HG03520 (cell line): ENCODE measurements at regions not wholly inside any gene's neighbourhood (a gene's known extent, or its start where the extent isn't known, plus 50 kb on each side); places are given as distances from the start of the nearest gene placed in this dataset.
"Not testable (repeated sequence)": the region's sequence is repeated elsewhere in the genome, so short reads cannot be mapped to it uniquely, and the experiment has no call there.

ENCODE experiments used
- ATAC-seq: cut with Tn5 transposase; IDR thresholded peaks from one replicate; pipeline ENCODE4 v1.9.1; 2021; ENCODE audit warnings: mild to moderate bottlenecking, moderate library complexity; ENCODE audit not compliant: unreplicated experiment

DNA sequence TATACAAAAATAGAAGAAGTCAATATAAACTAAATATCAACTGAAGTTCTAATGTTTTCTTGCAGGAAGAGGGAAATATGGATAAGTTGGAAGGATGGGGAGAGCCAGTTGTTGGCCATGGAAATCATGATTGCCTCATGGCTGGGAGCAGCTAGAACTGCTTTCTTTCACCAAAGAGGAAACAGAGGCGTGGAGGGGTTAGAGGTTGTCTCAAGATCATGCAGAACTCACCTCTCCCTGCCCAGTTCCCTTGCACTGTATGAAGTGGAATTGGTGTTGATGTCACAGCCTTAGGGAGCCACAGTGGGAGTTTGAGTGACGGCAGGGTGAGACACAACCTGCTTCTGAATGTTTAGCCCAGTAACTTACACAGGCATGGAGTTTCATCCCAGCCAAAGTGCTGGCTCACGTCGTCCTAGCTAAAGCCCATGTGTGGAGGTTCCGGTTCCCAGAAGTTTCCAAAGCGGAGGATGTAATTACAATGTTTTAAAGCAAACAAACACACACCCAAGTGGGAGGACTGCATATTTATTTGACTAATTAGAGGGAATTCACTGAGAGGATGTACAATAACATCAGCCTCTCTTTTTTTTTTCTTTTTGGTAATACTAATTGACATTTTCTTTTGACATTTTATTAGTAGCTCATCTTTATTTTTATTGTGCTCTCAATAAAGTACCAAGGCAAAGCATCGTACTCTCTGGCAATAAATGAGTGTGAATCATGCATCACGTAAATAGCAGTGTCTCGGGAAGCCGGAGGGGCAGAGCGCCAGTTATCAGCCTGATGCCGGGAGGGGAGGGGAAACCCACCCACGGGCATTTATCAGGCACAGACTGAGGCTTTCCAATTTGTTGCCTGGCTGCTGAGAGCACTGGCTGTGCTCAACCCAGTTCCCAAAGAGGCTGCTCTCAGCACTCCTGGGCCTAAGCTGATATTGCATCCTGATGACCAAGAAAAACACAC is 118.7 kb upstream of the CDH5 start:
- no peak for ATAC-seq

DNA sequence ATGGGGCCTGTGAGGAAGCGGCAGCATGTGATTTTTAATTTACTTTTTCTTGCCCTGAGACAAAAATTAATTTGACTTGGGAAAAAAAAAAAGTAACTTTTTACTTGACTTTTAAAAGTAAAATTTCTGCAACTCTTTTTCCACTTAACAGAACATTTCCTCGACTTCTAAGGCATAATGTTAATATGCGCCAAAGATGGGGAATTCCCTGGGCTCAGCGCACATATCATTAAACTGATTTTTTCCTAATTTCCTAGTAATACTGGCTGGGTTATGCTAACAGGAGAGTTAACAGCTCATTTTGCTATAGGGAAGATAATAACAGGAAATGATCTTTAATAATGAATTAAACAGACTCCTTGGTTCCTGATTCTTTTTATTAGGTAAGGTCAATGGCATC is 120.6 kb upstream of the CDH5 start:
- no peak for ATAC-seq

DNA sequence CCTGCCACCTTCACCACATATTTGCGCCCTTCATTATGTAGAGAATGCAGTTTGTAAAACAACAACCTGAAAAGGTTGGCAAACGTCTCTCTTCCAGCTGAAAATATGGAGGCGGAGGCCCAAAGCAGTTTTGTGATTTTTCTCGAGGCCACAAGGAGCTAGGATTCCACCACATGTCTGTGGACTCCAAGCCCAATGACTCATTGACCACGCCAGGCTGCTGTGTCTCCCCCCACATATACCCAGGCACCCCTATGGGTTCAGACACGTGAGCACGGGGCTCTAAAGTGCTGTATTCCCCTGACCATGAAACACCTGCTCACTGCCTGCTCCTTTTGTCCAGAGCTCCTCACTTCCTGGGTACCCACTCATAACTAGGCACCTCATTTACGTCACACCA is 121.4 kb upstream of the CDH5 start:
- ATAC-seq, result no peak

DNA sequence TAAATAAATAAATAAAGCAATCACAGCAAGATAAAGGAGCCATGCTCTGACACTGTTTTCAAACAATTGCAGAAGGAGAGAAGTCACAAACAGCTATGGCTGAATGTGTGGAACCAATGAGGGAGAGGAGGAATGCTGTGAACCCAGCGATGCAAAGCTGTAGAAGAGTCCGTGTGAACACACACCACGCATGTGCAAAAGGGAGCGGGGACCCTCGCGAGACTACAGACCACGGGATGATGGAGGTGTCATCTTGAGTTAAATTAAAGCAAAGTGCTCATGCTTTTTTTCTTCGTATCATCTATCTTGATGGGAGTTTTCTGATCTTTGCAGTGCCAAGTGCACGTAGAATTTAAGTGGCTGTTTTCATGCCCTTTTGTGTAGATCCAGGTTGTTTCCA is 123.8 kb upstream of the CDH5 start:
- no peak for ATAC-seq

DNA sequence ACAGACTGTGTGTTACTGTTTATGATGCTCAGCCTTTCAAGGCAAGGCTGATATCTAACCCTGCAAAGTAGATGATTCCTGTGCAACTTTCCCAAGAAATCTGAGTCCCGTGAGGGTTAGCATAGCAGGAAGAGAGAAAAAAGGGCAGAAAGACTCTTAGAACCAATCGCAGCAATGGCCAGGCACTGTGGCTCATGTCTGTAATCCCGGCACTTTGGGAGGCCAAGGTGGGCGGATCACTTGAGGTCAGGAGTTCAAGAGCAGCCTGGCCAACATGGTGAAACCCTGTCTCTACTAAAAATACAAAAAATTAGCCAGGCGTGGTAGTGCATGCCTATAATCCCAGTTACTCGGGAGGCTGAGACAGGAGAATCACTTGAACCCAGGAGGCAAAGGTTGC is 124.3 kb upstream of the CDH5 start:
- not testable (repeated sequence) for ATAC-seq

DNA sequence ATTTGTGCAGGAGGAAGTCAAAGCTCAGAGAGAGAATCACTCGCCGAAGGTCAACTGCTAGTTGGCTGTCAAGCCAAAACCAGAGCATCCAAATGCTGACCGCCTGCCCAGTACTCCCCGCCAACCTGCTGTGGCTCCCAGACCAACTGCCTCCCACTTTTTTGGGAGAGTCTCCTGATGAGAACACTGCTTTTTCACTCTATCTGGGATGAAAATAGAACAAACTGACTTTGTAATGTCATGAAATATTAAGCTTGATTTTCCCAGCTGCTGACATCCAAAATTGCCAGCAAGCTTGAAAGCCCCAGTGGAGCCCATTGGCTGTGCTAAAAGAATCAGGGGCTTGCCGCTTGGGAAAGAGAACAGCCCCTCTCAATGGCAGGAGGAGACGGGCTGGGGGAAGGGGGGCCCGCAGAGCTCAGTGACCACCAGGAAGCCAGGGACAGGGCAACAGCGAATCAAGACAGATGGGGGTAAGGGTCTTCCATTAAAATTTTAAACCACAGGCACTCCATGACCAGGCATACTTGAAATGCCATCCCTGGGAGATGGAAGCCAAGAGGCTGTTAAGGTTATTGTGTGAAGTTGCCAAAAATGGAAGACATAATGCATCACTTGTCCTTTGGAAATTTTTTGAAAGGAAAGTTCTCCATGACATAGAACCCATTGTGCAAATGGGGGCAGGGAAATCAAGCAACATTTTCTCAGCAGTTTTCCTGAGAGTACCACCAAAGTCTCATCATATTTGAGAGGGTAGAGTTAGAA is 125.7 kb upstream of the CDH5 start:
- no peak for ATAC-seq

DNA sequence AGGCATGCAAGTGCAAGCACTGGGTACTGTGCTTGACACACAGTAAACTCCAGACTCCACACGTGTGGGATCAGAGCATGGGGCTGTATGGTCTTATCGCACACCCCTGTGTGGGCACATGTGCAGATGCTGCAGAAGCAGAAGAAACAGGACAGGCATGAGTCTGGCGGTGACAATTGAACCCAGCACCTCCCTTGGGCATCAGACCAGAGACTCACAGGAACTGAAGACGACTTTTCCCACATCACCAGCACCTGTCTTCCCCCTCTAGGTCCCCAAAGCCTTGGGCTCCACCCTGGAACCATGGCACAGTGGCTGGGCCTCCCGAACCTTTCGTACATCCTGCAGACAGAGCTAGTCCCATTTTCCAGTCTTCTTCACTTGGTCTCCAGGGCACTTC is 126.4 kb upstream of the CDH5 start:
- ATAC-seq, result no peak

DNA sequence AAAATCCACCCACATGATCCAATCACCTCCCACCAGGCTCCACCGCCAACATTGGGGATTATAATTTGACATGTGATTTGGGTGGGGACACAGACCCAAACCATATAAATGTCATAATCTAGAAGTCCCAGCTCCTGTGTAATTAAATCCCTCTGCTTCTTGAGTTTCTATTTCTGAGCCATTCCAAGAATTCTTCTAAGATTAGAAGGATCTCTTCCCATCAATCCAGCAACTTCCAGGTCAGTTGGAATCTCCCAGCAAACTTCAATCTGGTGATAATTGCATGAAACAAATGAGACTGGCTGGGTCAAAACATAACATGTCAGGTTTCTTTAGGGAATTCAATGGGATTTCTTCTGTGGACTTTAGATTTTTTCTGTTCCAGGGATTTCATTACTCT is 127.8 kb upstream of the CDH5 start:
- no peak for ATAC-seq

DNA sequence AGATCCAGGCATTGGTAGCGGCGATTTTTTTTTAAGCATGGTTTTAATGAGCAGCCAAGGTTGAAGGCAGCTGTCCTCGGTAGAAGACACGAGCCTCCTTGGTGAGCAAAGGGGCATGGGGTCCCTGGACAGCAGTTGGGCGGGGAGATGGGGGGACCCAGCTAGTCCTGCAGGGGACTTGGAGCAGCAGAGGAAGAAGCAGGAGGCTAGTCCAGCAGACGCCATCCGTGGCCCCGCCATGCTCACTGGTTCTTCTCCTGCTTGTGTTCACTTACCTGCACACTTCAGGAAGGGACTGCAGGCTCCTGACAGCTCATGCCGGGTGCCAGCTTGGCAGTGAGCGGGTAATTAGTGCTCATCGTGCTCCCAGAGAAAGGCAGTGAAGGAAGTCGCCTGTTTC is 130.2 kb upstream of the CDH5 start:
- no peak for ATAC-seq

DNA sequence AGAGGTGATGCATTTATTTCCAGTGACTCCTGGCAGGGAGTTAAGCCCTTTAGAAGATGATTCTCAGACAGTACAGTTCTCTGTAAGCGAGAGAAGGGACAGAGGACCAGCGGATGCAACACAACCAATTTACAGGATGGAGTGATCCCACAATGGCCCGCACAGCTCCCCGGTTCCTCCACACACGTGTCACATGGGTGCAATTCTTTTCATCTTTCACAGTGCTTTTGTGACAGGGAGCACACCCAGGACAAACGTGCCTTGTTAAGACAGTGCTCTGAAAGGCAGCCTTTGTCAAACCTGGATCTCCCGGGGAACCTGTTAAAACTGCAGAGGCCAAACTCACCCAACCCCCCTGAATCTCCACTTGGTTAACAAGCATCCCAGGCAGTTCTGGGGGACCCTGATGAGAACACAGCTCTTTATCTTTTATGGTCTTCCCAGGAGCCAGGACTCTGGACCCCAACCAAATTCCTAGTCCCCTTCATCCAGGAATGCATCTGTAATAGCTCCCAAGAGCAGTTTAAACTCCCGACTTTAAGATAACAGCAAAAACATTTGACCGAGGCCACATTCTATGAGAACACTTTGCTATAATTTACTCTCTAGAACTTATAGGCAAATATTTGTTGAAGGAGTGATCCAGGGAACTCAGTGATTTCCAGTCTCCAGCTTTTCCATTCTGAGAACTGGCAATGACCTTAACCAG is 134.9 kb upstream of the CDH5 start:
- ATAC-seq, result no peak

DNA sequence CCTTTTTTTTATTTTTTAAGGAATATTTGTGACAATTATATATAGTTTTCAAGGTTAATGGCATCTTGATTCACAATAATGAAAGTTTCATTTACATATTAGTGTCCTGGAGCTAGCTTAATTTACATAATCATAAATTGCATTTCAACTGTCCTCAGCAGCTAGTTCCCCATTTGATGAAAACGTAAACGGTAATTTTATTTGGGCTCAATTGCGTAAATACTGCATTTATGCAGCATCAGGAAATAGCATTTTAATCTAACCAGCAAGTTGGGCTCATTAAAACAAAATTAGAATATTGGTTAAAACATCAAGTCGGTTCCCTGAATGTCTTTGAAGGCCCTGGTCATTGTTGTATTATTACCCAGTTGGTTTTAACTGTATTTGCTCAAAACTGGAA is 136.8 kb upstream of the CDH5 start:
- no peak for ATAC-seq

DNA sequence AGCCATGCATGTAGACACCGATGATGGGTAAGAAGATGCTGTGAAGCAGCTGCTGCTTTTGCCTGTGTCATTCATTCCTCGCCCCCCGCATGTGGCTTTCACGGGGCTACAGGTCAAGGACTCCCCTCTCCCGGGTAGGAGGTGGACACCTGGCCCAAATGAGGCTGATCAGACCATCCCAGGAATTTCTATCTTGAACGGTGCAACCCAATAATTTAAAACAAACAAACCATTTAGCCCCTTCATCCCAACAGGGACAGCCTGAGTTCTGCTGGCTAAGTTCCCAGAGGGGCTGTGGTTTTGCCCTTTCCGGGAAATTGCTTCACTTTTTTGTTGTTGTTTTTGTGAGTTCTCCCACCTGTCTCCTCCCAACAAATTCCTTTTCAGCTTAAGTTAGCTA is 137.7 kb upstream of the CDH5 start:
- no peak for ATAC-seq

DNA sequence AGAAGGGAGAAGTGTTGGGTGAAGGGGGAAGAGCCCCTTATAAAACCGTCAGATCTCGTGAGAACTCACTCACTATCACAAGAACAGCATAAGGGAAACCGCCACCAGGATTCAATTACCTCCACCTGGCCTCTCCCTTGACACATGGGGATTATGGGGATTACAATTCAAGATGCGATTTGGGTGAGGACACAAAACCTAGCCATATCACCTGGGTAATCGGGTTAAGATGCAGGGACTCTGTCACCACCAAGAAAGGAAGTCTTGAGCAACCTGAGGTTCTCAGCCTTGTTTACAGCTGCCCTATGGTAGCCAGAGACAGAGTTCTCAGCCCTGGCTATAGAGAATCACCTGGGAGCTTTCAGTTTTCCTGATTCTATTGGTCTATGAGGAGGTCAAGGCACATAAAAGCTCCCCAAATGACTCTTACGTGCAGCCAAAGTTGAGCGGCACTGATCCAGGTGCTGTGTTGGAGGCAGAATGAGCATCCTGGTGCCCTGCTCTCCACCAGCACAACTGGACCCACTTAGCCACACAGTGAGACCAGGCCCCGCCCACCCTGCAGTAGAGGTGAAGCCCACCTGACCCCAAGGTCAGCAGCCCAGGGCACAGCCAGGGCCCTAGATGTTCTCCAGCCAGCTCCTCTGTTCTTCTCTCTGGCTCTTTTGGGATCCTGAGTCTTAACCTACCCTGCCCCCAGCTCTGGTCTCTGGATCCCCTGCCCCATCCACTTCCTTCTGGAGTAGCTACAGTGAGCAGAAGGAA is 138.5 kb upstream of the CDH5 start:
- ATAC-seq, result no peak

DNA sequence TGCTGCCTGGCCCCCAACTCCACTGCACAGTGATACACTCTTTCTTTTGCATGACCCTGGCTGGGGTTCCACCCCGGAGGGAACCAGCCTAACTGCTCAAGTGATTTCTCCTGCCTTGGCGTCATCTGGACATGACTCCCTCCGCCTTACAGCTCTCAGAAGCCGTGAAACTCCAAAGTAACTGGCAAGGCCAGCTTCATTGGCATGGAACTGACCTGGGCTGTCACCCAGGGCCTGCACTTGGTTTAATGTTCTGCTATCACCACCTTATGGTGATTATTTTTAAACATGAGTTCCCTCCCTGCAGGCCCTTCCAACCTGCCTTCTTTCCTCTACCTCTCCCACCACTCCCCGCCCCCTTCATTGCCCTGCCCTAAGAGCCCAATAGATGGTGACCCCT is 139.7 kb upstream of the CDH5 start:
- no peak for ATAC-seq

DNA sequence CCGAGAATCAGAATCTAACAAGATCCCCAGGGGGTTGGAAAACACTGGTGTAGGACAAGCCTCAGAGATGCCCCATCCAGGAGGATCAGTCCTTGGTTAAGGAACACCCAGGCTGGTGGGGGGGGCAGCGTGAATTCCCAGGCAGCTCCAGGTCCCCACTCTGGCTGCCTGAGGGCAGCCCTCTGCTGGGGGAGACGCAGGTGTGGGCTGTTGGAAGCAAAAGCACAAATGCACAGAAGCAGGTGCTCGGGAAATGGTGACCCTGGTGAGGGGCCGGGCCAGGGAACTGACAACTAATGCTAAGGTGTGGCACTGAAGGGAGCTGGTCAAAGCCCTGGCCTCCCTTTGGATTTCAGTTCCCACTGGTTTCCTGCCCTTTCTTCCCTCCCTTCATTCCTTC is 140.8 kb upstream of the CDH5 start:
- ATAC-seq, result no peak

DNA sequence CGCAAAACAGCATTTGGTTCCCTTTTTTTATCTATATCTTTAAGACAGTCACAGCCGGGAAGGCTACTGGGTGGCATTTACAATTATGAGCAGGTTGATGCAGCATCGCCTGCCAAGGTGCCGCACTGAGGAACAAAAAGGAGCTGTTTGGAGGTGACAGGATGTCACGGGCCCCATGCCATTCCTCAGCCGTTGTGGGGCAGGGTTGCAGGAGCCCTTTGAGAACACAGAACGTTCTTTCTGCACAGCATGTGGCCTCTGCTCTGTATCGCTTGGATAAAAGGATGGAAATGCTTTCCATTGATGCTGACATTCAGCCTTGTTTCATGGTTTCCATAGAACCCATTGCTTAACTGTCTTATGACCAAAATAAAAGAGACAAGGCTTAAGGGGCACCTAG is 141.9 kb upstream of the CDH5 start:
- no peak for ATAC-seq

DNA sequence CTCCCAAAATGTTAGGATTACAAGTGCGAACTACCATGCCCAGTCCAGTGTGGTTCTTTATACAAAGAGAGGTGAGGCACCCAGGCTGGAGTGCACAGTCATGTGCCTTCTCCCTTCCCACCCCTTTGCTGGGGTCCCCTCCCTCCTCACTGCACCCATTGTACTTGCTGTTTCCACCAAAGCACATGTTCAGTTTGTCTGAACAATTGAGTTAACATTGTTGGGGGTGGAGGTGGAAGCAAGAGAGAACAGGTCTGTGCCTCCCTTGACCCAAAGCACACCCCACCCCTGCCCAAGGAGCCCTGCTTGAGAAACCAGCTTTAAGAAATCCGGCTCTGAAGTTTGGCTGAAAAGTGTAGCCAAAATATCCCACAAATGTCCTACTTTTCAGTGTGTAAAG is 142.3 kb upstream of the CDH5 start:
- no peak for ATAC-seq

DNA sequence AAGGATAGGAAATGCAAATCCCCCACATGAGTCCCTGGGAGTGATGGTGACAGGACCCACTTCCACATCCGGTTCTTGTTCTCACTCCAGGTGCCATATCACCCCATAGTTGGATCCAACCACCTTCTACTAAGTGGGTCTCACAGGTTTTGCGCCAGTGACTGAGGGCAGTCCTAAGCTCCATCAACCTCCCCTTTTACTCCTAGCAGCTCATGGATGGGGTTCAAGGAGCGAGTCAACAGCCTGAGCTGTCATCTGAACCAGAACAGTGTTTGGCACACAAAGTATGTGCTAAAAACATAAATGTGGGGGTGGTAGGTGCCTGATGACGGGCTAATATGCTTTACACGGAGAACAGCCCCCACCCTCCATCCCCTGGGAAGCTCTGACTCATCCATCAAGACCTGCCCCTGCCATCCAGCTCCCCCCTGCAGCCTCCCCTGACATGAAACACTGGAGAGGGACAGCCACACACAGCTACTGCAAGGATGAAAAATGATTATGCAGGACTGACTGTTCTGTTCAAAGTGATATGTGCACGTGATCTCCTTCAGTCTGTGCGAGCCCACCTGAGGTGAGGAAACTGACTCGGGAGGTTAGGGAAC is 143.2 kb upstream of the CDH5 start:
- no peak for ATAC-seq

DNA sequence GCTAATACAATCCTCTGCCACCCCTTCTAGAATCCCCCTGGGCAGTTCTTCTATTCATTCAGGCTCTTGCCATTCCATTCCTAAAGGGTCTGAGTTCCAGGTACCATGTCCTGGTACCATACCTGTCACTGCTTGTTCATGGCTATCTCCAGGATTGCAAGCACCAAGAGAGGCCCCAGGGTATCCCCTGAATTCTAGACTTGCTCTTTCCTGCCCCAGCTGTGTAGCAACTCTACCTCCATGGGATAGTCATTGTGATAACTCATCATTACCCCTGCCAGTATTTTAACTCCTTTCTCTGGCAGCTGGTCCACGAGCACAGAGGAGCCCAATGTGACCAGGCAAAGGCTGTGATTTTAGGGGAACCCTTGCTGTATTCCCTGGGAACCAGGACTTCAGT is 143.7 kb upstream of the CDH5 start:
- ATAC-seq, result no peak

DNA sequence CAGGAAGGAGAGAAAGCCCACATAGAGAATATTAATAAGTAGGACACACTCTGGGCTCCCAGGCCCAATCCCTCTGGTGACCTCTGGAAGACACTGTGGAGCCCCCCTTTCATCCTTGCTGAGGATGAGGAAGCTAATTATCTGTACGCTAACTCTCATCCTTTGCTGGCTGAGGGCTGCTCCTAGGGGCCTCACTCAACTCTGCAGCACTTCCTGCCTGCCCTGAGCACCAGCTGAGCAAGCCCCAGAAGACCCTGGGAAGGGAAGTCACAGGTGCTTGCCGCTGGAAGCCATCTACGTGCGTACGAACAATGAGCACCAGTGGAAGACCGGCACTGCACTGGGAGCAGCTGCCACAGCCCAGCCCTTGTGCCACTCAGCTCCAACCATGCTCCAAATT is 145.8 kb upstream of the CDH5 start:
- ATAC-seq, result no peak
